Activated CD8-positive, alpha-beta T cell treated with anti-CD3 and anti-CD28 coated beads, Interleukin-2, amount 10 ng/mL, durations not matched to agents 7 days and 5 days (primary cell): ENCODE measurements at regions not wholly inside any gene's neighbourhood (a gene's known extent, or its start where the extent isn't known, plus 50 kb on each side); places are given as distances from the start of the nearest gene placed in this dataset.

Experiments
- ATAC-seq: fragments of 150-1000 bp; cut with Tn5 transposase; one replicate; pipeline ENCODE4 v1.10.0; 2021; ENCODE audit warnings: moderate library complexity
- CTCF ChIA-PET: fragments of 350-600 bp; sonication (Branson Sonifier 250); formaldehyde crosslinking; loops from one replicate; lab custom pipeline; 2021; ENCODE audit warnings: antibody characterized with exemption; lab: Charles Lee
- POLR2A ChIA-PET: fragments of 350-600 bp; sonication (Branson Sonifier 250); formaldehyde crosslinking; loops from one replicate; lab custom pipeline; 2021; ENCODE audit warnings: antibody characterized with exemption; lab: Charles Lee
- DNase-seq: peaks from one replicate; pipeline ENCODE4 v3.0.0-alpha.2; 2020
- H3K27ac Mint-ChIP-seq: one replicate; pipeline ENCODE4 v1.8.0; 2021; ENCODE audit warnings: mild to moderate bottlenecking, mixed read lengths
- H3K27me3 Mint-ChIP-seq: one replicate; pipeline ENCODE4 v1.8.0; 2021; ENCODE audit warnings: low read depth, mixed read lengths
- H3K36me3 Mint-ChIP-seq: one replicate; pipeline ENCODE4 v1.8.0; 2021; ENCODE audit warnings: low read depth, mixed read lengths
- H3K4me1 Mint-ChIP-seq: one replicate; pipeline ENCODE4 v1.8.0; 2021; ENCODE audit warnings: low read depth, mixed read lengths
- H3K4me3 Mint-ChIP-seq: one replicate; pipeline ENCODE4 v1.8.0; 2021; ENCODE audit warnings: mild to moderate bottlenecking, mixed read lengths
- H3K9me3 Mint-ChIP-seq: one replicate; pipeline ENCODE4 v1.8.0; 2022; ENCODE audit warnings: mixed read lengths; ENCODE audit not compliant: insufficient read depth

- DNase-seq (peak; percentile 32), ATAC-seq (no peak)
- no peaks in the 10 kb centered on the region for H3K9me3 Mint-ChIP-seq
- H3K4me3 Mint-ChIP-seq = no peak overlapping the region
- POLR2A ChIA-PET = no interaction called here
- H3K4me1 Mint-ChIP-seq = peaks cover 44% of the 10 kb centered on the region
- CTCF ChIA-PET = interaction anchor here (0.7 to 2.1 kb wide), 7 partner anchors 18 to 334 kb away, joined by 3 to 8 read pairs (median 3); no protein-coding TSS in a partner anchor
- H3K27me3 Mint-ChIP-seq = no peaks in the 10 kb centered on the region
- no peaks in the 10 kb centered on the region for H3K36me3 Mint-ChIP-seq
- no peak overlapping the region for H3K27ac Mint-ChIP-seq
Observed at GRCh38 chr18:23077493-23078256, 57.6 kb upstream of the CABLES1 start.

DNA sequence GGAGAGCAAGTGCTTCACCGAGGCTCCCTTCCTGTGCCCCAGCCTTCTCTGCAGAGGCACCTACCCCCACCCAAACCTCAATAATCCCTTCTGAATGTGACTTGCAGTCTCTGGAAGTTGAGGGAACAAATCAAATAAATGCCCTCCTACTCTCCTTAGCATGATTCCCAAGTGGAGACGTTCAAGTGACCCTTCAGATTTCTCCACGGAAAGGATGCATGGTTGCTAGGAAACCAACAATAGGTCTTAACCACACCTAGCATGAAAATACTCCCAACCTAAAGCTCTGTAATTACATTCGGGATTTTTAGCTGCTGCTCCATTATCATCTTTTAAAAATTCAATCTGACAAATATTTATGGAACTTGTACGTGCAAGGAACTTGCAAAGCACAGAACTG is 50.2 kb upstream of the CABLES1 start:
- CTCF ChIA-PET = no interaction called here
- ATAC-seq = no peak
- Mint-ChIP-seq H3K27ac (no peak overlapping the region), H3K4me3 (no peak overlapping the region), H3K9me3 (no peaks in the 10 kb centered on the region), H3K27me3 (peaks cover 10% of the 10 kb centered on the region), H3K4me1 (no peaks in the 10 kb centered on the region), H3K36me3 (no peaks in the 10 kb centered on the region)
- DNase-seq = no peak
- POLR2A ChIA-PET = no interaction called here
